HepG2 (cell line): ENCODE measurements at regions not wholly inside any gene's neighbourhood (a gene's known extent, or its start where the extent isn't known, plus 50 kb on each side); places are given as distances from the start of the nearest gene placed in this dataset.

Source experiments
- ATAC-seq: fragments of 200-7000 bp; cut with Tn5 transposase; 3 replicates; pipeline ENCODE4 v1.9.1; 2020; ENCODE audit warnings: mild to moderate bottlenecking, moderate library complexity
- BruUV-seq: library from RNA; stranded (reverse); fragments of 400-500 nt; replicated peaks from 2 replicates; lab custom pipeline; 2021; lab: Mats Ljungman, UMichigan
- CTCF ChIA-PET: fragments of 300-600 bp; formaldehyde crosslinking; extraction: SDS; loops from one replicate; lab custom pipeline; 2021; ENCODE audit warnings: low total read pairs, inconsistent platforms, low intra/inter-chr PET ratio; lab: Yijun Ruan, JAX
- POLR2A ChIA-PET: fragments of 350-600 bp; sonication (Branson Sonifier 250); formaldehyde crosslinking; loops from one replicate; lab custom pipeline; 2020; ENCODE audit warnings: antibody characterized with exemption, inconsistent platforms; lab: Yijun Ruan, JAX
- DNase-seq: peaks from one replicate; pipeline ENCODE4 v3.0.0-alpha.2; 2015; ENCODE audit warnings: low spot score
- FAIRE-seq: peaks from 3 replicates; lab custom pipeline; 2011; peaks lifted over from hg19 to GRCh38; lab: Jason Lieb, UNC
- H2AFZ ChIP-seq: one replicate; pipeline ENCODE4 v1.6.1; 2011; ENCODE audit warnings: low read length, inconsistent platforms
- H3K27ac ChIP-seq: fragments of 300-600 bp; 3 replicates; pipeline ENCODE4 v1.8.0; 2011; ENCODE audit warnings: mixed run types, mild to moderate bottlenecking, mixed read lengths, low read length, inconsistent platforms; ENCODE audit not compliant: insufficient read depth; ENCODE audit errors: extremely low read length
- H3K27me3 ChIP-seq, 2 experiments: fragments of 200-600 bp in 1 of 2; 2 replicates in 1 of 2; 3 replicates in 1 of 2; pipeline versions ENCODE4 v1.6.0 to v1.8.0; 2011; ENCODE audit warnings: low read length in 2 of 2, mild to moderate bottlenecking in 2 of 2, moderate library complexity in 2 of 2, inconsistent platforms in 1 of 2; ENCODE audit not compliant: insufficient read depth in 2 of 2, control insufficient read depth in 1 of 2
- H3K36me3 ChIP-seq, 2 experiments: fragments of 200-600 bp in 1 of 2; replicated peaks in 1 of 2; 2 replicates in 1 of 2; 3 replicates in 1 of 2; pipeline versions ENCODE4 v1.5.1 to v1.8.0; 2011; ENCODE audit warnings: low read length in 2 of 2, inconsistent platforms in 1 of 2; ENCODE audit not compliant: insufficient read depth in 2 of 2, control insufficient read depth in 1 of 2
- H3K4me1 ChIP-seq: 2 replicates; pipeline ENCODE4 v1.5.1; 2012; ENCODE audit warnings: low read length, inconsistent platforms; ENCODE audit not compliant: insufficient read depth
- H3K4me2 ChIP-seq: 2 replicates; pipeline ENCODE4 v1.6.0; 2011; ENCODE audit warnings: low read depth, low read length, inconsistent platforms
- H3K4me3 ChIP-seq, 3 experiments: fragments of 200-600 bp in 1 of 3; sonication (generic), shearing (Covaris generic) in 1 of 3; replicated peaks in 1 of 3; 2 replicates each; pipeline ENCODE4 v1.5.1; 2011 to 2016; ENCODE audit warnings: low read length in 3 of 3, inconsistent platforms in 2 of 3, low read depth in 2 of 3, mild to moderate bottlenecking in 2 of 3, control low read depth in 1 of 3, mixed read lengths in 1 of 3; ENCODE audit not compliant: insufficient read depth in 1 of 3
- H3K79me2 ChIP-seq: one replicate; pipeline ENCODE4 v1.6.1; 2011; ENCODE audit warnings: low read length, inconsistent platforms; ENCODE audit not compliant: insufficient read depth
- H3K9ac ChIP-seq: 2 replicates; pipeline ENCODE4 v1.6.0; 2011; ENCODE audit warnings: mild to moderate bottlenecking, low read depth, low read length, inconsistent platforms; ENCODE audit not compliant: insufficient read depth
- H3K9me3 ChIP-seq: 2 replicates; pipeline ENCODE4 v1.5.1; 2012; ENCODE audit warnings: mild to moderate bottlenecking, low read length
- H4K20me1 ChIP-seq: 2 replicates; pipeline ENCODE4 v1.6.0; 2011; ENCODE audit warnings: inconsistent platforms, mild to moderate bottlenecking, low read length, moderate library complexity; ENCODE audit not compliant: insufficient read depth
- HHEX ChIP-seq: IDR thresholded peaks from 2 replicates; pipeline ENCODE4 v1.6.1; 2016; ENCODE audit warnings: control low read depth
- KLF11 ChIP-seq: IDR thresholded peaks from 2 replicates; pipeline ENCODE4 v1.6.1; 2016; ENCODE audit warnings: missing compliant biosample characterization
- MAF1 ChIP-seq: sonication (generic); formaldehyde crosslinking; IDR thresholded peaks from 2 replicates; pipeline ENCODE4 v1.5.0; 2020; ENCODE audit warnings: missing genetic modification reagents, borderline replicate concordance
- MAFG ChIP-seq: sonication (generic); formaldehyde crosslinking; IDR thresholded peaks from 2 replicates; pipeline ENCODE4 v1.5.1; 2020; ENCODE audit warnings: mild to moderate bottlenecking, missing genetic modification reagents
- TCF12 ChIP-seq, 2 experiments: fragments of 450-650 bp in 1 of 2; sonication (generic) in 1 of 2; formaldehyde crosslinking in 1 of 2; IDR thresholded peaks; 2 replicates each; pipeline versions ENCODE4 v1.6.1 to v1.8.0; 2017 to 2022; ENCODE audit warnings: antibody characterized with exemption in 1 of 2, mild to moderate bottlenecking in 1 of 2, missing genetic modification reagents in 1 of 2, moderate library complexity in 1 of 2
- TGIF2 ChIP-seq: IDR thresholded peaks from 2 replicates; pipeline ENCODE4 v1.6.1; 2016; ENCODE audit warnings: control low read depth, missing compliant biosample characterization
- ZNF512 ChIP-seq: sonication (generic); formaldehyde crosslinking; IDR thresholded peaks from 2 replicates; pipeline ENCODE4 v1.4.0; 2020; ENCODE audit warnings: mild to moderate bottlenecking, missing genetic modification reagents
- ZNF557 ChIP-seq: sonication (generic); formaldehyde crosslinking; IDR thresholded peaks from 2 replicates; pipeline ENCODE4 v1.4.0; 2020; ENCODE audit warnings: missing genetic modification reagents
- ZSCAN30 ChIP-seq: sonication (generic); formaldehyde crosslinking; IDR thresholded peaks from 2 replicates; pipeline ENCODE4 v1.5.0; 2020; ENCODE audit warnings: mild to moderate bottlenecking, missing genetic modification reagents
- WGBS: methylation state at CpG from one replicate; pipeline ENCODE4 v1.1.6; 2017; ENCODE audit warnings: low lambda C conversion rate; 5-methylcytosine and 5-hydroxymethylcytosine counted together
- in situ Hi-C: cut with HindIII; loops from 2 replicates; pipeline ENCODE4 v1.10.0; 2017; ENCODE audit warnings: low pct_unique_long_range_greater_than_20kb; ENCODE audit not compliant: extremely low pct_ligation_motif_present
- intact Hi-C: fragments of 100-400 bp; cut with micrococcal nuclease; formaldehyde crosslinking; loops from one replicate; pipeline ENCODE4 v1.10.0; 2022; ENCODE audit not compliant: unreplicated experiment
- TF ChIP-seq, protein P1 (sequence below): sonication (generic); formaldehyde crosslinking; IDR thresholded peaks from 2 replicates; pipeline ENCODE4 v1.8.0; 2022; ENCODE audit warnings: missing genetic modification reagents, mild to moderate bottlenecking, inconsistent platforms, borderline replicate concordance
- TF ChIP-seq, protein P2 (sequence below): sonication (generic); formaldehyde crosslinking; IDR thresholded peaks from 2 replicates; pipeline ENCODE4 v1.4.0; 2020; ENCODE audit warnings: mild to moderate bottlenecking, missing genetic modification reagents

DNA sequence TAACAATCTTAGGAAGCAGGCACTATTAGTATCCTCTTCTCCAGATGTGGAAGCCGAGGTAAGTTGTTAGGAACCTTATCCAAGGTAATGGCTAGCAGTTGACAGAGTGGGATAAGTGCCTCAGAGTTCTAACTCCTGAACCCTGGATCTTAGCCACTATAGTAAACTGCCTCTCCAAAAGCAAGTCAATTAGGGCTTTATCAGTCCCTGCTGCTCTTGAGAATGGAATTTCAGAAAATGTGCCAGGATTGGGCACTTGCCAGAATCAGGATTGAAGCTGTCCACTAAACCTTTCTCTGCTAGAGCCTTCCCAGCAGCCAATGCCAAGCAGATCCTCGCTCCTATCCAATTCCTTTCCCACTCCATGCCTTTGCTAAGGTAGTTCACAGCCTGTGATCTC is 777.5 kb upstream of the POM121L12 start:
- DNase-seq, result no peak
- H3K36me3 ChIP-seq, result no peaks in the 10 kb centered on the region
- CTCF ChIA-PET, result no interaction called here
- POLR2A ChIA-PET, result no interaction called here
- H3K79me2 ChIP-seq, result no peaks in the 10 kb centered on the region
- no peak overlapping the region for H2AFZ ChIP-seq
- no peak for ATAC-seq
- no peaks in the 10 kb centered on the region for H4K20me1 ChIP-seq
- no peak overlapping the region for H3K27ac ChIP-seq
- in situ Hi-C loops (loop anchor here (10.0 kb wide), 1 partner anchor 823 kb away; no protein-coding TSS in a partner anchor), intact Hi-C loops (no loop called here)
- BruUV-seq, result no TSS peak
- no peak overlapping the region for H3K9ac ChIP-seq
- no peak for FAIRE-seq
- H3K27me3 ChIP-seq, result no peaks in the 10 kb centered on the region
- H3K4me1 ChIP-seq, result no peaks in the 10 kb centered on the region
- H3K9me3 ChIP-seq, result no peaks in the 10 kb centered on the region
- WGBS, result 5% methylated on average over 2 of the region's 2 CpGs
- H3K4me3 ChIP-seq, result no peak overlapping the region
- H3K4me2 ChIP-seq, result no peak overlapping the region
- TF ChIP-seq, protein P1, sequence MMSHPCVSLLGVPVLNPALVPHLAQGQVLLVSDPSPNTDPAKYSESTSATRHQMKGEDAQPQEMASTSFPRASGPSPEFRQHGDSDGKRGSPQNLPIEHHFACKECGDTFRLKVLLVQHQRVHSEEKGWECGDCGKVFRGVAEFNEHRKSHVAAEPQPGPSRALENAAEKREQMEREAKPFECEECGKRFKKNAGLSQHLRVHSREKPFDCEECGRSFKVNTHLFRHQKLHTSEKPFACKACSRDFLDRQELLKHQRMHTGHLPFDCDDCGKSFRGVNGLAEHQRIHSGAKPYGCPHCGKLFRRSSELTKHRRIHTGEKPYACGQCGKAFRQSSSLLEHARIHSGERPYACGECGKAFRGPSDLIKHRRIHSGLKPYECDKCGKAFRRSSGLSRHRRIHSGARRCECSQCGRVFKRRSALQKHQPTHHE (CRISPR knock-in tag), result no peak
- TF ChIP-seq TCF12 (IDR thresholded peaks at IDR 0.05) (no peak), TCF12 (CRISPR knock-in tag; IDR thresholded peaks at IDR 0.05) (no peak), ZSCAN30 (CRISPR knock-in tag) (no peak), ZNF557 (CRISPR knock-in tag) (no peak), HHEX (CRISPR knock-in tag) (no peak), MAF1 (CRISPR knock-in tag) (no peak), MAFG (CRISPR knock-in tag) (no peak), KLF11 (CRISPR knock-in tag) (no peak), ZNF512 (CRISPR knock-in tag) (no peak), TGIF2 (CRISPR knock-in tag) (no peak)
- TF ChIP-seq, protein P2, sequence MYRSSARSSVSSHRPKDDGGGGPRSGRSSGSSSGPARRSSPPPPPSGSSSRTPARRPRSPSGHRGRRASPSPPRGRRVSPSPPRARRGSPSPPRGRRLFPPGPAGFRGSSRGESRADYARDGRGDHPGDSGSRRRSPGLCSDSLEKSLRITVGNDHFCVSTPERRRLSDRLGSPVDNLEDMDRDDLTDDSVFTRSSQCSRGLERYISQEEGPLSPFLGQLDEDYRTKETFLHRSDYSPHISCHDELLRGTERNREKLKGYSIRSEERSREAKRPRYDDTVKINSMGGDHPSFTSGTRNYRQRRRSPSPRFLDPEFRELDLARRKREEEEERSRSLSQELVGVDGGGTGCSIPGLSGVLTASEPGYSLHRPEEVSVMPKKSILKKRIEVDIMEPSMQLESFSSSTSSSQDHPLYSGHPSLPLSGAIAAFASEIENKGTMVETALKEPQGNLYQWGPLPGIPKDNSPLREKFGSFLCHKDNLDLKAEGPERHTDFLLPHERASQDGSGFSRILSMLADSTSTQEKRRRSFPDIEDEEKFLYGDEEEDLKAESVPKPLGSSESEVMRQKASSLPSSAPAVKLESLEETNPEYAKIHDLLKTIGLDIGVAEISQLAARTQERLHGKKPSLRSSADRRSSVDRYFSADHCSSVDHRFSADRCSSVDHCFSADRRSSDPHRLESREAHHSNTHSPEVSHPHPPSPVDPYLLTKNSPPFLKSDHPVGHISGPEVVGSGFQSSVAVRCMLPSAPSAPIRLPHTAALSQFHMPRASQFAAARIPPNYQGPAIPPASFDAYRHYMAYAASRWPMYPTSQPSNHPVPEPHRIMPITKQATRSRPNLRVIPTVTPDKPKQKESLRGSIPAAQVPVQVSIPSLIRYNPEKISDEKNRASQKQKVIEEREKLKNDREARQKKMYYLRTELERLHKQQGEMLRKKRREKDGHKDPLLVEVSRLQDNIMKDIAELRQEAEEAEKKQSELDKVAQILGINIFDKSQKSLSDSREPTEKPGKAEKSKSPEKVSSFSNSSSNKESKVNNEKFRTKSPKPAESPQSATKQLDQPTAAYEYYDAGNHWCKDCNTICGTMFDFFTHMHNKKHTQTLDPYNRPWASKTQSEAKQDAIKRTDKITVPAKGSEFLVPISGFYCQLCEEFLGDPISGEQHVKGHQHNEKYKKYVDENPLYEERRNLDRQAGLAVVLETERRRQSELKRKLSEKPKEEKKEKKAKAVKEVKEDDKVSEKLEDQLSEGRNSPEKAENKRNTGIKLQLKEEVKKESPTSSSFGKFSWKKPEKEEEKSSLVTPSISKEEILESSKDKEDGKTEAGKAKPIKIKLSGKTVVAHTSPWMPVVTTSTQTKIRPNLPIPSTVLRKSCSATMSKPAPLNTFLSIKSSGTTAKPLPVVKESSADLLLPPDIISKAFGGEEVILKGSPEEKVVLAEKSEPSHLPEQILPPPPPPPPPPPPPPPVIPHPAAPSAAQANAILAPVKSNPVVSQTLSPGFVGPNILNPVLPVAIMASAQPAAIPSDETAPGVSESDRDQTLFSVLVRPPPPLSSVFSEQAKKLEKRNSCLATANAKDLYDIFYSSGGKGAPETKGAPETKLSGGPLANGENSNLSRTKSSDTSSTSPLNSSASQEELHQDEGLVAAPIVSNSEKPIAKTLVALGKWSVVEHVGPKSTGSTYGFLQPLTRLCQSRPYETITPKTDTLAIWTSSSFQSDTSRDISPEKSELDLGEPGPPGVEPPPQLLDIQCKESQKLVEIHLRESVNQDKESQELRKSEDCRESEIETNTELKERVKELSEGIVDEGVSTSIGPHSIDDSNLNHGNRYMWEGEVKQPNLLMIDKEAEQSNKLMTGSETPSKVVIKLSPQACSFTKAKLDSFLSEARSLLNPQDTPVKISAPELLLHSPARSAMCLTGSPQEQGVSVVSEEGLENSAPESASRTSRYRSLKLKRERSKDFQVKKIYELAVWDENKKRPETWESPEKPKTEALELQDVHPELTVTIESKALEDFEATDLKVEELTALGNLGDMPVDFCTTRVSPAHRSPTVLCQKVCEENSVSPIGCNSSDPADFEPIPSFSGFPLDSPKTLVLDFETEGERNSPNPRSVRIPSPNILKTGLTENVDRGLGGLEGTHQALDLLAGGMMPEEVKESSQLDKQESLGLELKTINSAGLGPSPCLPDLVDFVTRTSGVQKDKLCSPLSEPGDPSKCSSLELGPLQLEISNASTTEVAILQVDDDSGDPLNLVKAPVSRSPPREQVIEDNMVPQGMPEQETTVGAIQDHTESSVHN (CRISPR knock-in tag), result no peak
